GM12878 (cell line): ENCODE measurements at regions not wholly inside any gene's neighbourhood (a gene's known extent, or its start where the extent isn't known, plus 50 kb on each side); places are given as distances from the start of the nearest gene placed in this dataset.
A peak's percentile ranks its signal among the peaks of the same experiment; 100 is the strongest.

Source experiments
- BACH1 ChIP-seq: fragments of 450-650 bp; IDR thresholded peaks from 2 replicates; pipeline ENCODE4 v1.6.1; 2017; ENCODE audit warnings: mild to moderate bottlenecking, borderline replicate concordance
- CBX5 ChIP-seq: sonication (generic); IDR thresholded peaks from 2 replicates; pipeline ENCODE4 v1.6.1; 2016; ENCODE audit warnings: low read depth, moderate library complexity, mild to moderate bottlenecking, inconsistent platforms
- CREM ChIP-seq: IDR thresholded peaks from 2 replicates; pipeline ENCODE4 v1.6.1; 2014; ENCODE audit warnings: antibody characterized with exemption, low read depth
- EED ChIP-seq: sonication (generic); IDR thresholded peaks from 2 replicates; pipeline ENCODE4 v1.6.1; 2016; ENCODE audit warnings: antibody characterized with exemption, low read depth
- EP300 ChIP-seq, 2 experiments: fragments of 150-350 bp in 1 of 2; IDR thresholded peaks; 2 replicates each; pipeline ENCODE4 v1.6.1; 2011 to 2012; ENCODE audit warnings: low read depth in 2 of 2, low read length in 2 of 2, borderline replicate concordance in 1 of 2, improper control_type of control experiment in 1 of 2, inconsistent platforms in 1 of 2; ENCODE audit not compliant: control insufficient read depth in 1 of 2
- ETV6 ChIP-seq, 2 experiments: fragments of 450-650 bp in 1 of 2; IDR thresholded peaks in 1 of 2; conservative IDR thresholded peaks in 1 of 2; 2 replicates each; pipeline ENCODE4 v1.6.1; 2014; ENCODE audit warnings: antibody characterized with exemption in 1 of 2, borderline replicate concordance in 1 of 2, low read depth in 1 of 2, mild to moderate bottlenecking in 1 of 2, moderate library complexity in 1 of 2
- IKZF1 ChIP-seq: fragments of 450-650 bp; conservative IDR thresholded peaks from 2 replicates; pipeline ENCODE4 v1.6.1; 2017; ENCODE audit warnings: antibody characterized with exemption, mild to moderate bottlenecking
- JUNB ChIP-seq: IDR thresholded peaks from 2 replicates; pipeline ENCODE4 v1.6.1; 2016; ENCODE audit warnings: antibody characterized with exemption, mild to moderate bottlenecking
- MEF2B ChIP-seq: fragments of 450-650 bp; IDR thresholded peaks from 2 replicates; pipeline ENCODE4 v1.6.1; 2018; ENCODE audit warnings: mild to moderate bottlenecking, moderate library complexity; ENCODE audit not compliant: partially characterized antibody, poor library complexity, severe bottlenecking
- RAD51 ChIP-seq: fragments of 450-650 bp; IDR thresholded peaks from 2 replicates; pipeline ENCODE4 v1.6.1; 2016; ENCODE audit warnings: moderate library complexity, mild to moderate bottlenecking, inconsistent platforms
- RCOR1 ChIP-seq: conservative IDR thresholded peaks from 2 replicates; pipeline ENCODE4 v1.6.1; 2012; ENCODE audit warnings: low read depth, low read length, improper control_type of control experiment
- SREBF2 ChIP-seq: IDR thresholded peaks from 2 replicates; pipeline ENCODE4 v1.6.1; 2012; ENCODE audit warnings: mild to moderate bottlenecking, low read length
- ZBTB4 ChIP-seq: fragments of 450-650 bp; formaldehyde crosslinking; IDR thresholded peaks from 2 replicates; pipeline ENCODE4 v1.4.0; 2022; ENCODE audit warnings: mild to moderate bottlenecking, moderate library complexity
- TF ChIP-seq, protein P1 (sequence below): fragments of 450-650 bp; IDR thresholded peaks from 2 replicates; pipeline ENCODE4 v1.6.1; 2017; ENCODE audit warnings: mild to moderate bottlenecking, moderate library complexity
- TF ChIP-seq, protein P2 (sequence below): fragments of 450-650 bp; formaldehyde crosslinking; IDR thresholded peaks from 2 replicates; pipeline ENCODE4 v1.5.0; 2022; ENCODE audit warnings: mild to moderate bottlenecking, missing genetic modification characterization

DNA sequence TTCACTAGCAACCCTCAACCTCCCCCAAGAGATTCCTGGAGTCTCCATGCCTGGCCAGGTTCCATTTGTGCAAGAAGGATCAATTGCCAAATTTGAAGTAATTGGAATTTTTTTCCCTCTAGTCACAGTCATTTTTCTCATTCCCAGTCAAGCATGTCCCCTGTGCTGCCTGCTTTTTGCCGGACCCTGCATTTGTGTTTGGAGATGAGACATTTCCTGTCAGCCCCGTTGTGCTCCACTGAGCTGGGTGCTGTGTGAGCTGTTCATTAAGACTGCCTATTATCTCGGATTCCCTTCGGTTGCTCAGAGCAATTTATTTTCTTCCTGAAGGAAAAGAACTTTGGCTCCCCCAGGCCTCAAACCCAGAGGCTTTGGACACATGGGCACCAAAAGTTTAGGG is 201.0 kb upstream of the NLRP1 start (continued):
- TF ChIP-seq MEF2B (no peak), ETV6 (conservative IDR thresholded peaks at IDR 0.05 in 1 of 2, IDR thresholded peaks at IDR 0.05 in 1 of 2; ENCODE audit: borderline replicate concordance in 1 of 2, low read depth in 1 of 2) (0 out of 4 replicates have a peak, but pooled peaks of 1 of the 2 experiments have one; percentile 57), RAD51 (no peak), SREBF2 (no peak), EP300 (IDR thresholded peaks at IDR 0.05; ENCODE audit: borderline replicate concordance in 1 of 2, control insufficient read depth in 1 of 2, low read depth in 2 of 2, low read length in 2 of 2) (no peak), CBX5 (no peak), JUNB (peak; percentile 39; the same call in 1 of the 2 replicates), BACH1 (no peak), ZBTB4 (no peak), RCOR1 (no peak), EED (peak; percentile 90), CREM (peak; percentile 17; the same call in 1 of the 2 replicates), IKZF1 (no peak)
- TF ChIP-seq, protein P1, sequence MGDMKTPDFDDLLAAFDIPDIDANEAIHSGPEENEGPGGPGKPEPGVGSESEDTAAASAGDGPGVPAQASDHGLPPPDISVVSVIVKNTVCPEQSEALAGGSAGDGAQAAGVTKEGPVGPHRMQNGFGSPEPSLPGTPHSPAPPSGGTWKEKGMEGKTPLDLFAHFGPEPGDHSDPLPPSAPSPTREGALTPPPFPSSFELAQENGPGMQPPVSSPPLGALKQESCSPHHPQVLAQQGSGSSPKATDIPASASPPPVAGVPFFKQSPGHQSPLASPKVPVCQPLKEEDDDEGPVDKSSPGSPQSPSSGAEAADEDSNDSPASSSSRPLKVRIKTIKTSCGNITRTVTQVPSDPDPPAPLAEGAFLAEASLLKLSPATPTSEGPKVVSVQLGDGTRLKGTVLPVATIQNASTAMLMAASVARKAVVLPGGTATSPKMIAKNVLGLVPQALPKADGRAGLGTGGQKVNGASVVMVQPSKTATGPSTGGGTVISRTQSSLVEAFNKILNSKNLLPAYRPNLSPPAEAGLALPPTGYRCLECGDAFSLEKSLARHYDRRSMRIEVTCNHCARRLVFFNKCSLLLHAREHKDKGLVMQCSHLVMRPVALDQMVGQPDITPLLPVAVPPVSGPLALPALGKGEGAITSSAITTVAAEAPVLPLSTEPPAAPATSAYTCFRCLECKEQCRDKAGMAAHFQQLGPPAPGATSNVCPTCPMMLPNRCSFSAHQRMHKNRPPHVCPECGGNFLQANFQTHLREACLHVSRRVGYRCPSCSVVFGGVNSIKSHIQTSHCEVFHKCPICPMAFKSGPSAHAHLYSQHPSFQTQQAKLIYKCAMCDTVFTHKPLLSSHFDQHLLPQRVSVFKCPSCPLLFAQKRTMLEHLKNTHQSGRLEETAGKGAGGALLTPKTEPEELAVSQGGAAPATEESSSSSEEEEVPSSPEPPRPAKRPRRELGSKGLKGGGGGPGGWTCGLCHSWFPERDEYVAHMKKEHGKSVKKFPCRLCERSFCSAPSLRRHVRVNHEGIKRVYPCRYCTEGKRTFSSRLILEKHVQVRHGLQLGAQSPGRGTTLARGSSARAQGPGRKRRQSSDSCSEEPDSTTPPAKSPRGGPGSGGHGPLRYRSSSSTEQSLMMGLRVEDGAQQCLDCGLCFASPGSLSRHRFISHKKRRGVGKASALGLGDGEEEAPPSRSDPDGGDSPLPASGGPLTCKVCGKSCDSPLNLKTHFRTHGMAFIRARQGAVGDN = no peak
- TF ChIP-seq, protein P2, sequence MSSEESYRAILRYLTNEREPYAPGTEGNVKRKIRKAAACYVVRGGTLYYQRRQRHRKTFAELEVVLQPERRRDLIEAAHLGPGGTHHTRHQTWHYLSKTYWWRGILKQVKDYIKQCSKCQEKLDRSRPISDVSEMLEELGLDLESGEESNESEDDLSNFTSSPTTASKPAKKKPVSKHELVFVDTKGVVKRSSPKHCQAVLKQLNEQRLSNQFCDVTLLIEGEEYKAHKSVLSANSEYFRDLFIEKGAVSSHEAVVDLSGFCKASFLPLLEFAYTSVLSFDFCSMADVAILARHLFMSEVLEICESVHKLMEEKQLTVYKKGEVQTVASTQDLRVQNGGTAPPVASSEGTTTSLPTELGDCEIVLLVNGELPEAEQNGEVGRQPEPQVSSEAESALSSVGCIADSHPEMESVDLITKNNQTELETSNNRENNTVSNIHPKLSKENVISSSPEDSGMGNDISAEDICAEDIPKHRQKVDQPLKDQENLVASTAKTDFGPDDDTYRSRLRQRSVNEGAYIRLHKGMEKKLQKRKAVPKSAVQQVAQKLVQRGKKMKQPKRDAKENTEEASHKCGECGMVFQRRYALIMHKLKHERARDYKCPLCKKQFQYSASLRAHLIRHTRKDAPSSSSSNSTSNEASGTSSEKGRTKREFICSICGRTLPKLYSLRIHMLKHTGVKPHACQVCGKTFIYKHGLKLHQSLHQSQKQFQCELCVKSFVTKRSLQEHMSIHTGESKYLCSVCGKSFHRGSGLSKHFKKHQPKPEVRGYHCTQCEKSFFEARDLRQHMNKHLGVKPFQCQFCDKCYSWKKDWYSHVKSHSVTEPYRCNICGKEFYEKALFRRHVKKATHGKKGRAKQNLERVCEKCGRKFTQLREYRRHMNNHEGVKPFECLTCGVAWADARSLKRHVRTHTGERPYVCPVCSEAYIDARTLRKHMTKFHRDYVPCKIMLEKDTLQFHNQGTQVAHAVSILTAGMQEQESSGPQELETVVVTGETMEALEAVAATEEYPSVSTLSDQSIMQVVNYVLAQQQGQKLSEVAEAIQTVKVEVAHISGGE (CRISPR knock-in tag) = no peak
